ENCODE measurements at regions not wholly inside any gene's neighbourhood (a gene's known extent, or its start where the extent isn't known, plus 50 kb on each side); places are given as distances from the start of the nearest gene placed in this dataset.
"Not testable (repeated sequence)": the region's sequence is repeated elsewhere in the genome, so short reads cannot be mapped to it uniquely, and the experiment has no call there.

DNA sequence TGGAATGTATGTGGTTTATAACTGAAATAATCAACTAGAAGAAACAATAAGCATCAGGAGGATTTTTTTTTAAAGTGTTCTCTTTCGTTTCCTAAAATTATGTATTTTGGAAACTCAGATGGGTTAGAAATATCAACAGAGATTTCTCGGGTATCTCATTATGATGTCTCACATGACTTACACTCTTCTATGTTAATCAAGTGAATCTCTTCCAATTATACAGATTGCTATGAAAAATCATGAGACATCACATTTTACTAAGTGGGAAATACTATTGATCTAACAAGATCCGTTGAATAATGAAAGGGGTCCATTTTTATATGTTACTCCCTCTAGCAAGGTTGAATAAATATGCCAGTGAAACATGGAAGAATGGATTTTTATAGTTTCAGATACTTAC is 54.7 kb upstream of the NRIP1 start:
- no peak for DNase-seq

DNA sequence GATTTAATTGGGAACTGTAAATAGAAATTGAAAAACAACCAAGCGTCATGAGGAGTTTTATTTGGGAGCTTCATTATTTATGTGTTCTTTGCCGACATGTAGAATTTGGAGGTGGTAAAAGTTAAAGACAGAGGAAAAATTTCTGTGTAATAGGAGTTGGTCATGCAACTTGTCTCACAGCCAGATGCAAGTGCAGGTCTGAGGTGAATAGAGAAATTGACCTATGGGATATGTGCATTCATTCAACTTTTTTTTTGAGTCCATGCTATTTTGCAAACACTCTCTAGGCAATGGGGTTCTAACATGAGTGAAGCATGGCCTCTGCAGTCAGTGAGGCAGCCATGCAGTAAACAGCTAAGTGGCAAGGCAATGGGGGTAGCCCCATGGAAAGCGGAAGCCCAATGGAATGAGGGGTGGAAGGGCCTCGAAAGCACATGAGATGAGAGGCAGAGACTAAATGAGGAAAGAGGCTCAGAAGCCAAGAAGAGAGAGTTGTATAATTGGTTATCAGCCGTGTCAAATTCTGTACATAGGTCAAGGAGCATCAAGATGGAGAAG is 56.4 kb upstream of the NRIP1 start:
- DNase-seq = no peak

DNA sequence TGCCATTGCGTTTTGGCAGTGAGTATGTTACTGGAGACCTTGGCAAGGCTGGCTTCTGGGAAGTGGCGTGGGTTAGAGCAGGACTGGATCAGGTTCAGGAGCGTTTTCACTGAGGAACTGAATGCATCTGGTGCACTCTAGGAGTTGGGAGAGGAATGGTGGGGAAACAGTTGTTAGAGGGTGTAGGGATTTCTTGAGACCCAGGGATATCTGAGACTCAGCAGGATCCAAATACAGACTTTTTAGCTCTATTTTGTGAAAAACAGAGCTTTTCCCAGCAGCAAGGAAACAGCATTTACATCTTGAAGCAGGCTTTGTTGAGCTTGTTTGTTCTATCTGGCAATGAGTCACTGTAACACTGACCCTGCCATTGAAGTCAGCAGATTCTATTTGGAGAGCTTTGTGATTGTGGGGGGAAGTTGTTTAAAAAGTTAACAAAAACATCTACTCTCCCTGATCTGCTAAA is 56.9 kb upstream of the NRIP1 start:
- no peak for DNase-seq

DNA sequence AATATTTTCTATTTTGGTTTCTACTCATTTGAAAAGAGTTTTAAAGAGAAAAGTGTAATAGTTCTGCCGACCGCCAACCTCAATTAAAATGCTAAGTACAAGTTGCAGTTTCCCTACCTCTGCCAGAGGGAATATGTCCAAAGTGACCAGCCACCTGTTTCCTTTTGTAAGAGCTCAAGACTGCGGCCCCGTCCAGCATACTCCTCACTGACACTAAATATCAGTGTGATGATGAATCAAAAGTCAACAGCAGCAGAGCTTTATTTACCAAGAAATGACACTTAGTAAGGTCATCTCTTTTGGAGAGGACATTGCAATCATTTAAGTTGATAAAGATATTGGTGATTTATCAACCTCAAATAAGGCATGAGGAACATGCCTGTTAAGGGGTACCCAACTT is 57.4 kb upstream of the NRIP1 start:
- DNase-seq = no peak

DNA sequence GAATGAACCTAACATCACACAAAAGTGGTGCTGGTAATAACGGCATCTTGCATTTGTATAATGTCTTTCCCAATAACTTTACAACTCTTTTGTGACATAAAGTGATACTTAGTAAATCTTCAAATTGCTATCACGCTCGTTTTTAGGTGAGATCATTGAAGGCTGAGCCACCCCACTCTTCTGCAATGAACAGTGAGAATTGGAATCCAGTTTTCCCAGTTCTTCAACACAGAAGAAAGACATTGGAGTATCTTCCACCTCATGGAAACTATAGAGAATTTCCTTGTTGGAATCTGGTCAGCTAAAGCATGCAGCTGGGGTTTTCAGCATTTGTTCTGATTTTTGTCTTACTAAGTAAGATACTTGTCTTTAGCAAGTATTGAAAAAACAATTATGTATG is 59.9 kb upstream of the NRIP1 start:
- no peak for DNase-seq

DNA sequence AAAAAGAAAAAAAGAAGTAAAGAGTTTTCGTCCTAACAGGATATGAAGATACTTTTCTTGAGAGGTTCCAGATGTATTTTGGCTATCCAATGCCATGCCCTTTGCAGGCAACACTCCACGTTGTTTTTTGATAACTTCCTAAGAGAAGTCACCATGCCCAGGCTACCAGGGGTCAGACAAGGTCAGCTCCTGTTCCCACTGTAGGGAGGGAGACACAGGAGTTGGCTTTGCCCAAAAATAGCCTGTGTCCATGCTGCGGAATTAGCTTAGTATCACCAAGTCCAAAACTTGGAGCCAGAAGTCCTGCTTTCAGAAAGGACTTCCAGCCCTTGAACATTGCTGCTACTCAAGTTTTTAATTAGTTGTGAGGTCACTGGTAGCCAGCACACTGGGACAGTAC is 62.1 kb upstream of the NRIP1 start:
- no peak for DNase-seq

DNA sequence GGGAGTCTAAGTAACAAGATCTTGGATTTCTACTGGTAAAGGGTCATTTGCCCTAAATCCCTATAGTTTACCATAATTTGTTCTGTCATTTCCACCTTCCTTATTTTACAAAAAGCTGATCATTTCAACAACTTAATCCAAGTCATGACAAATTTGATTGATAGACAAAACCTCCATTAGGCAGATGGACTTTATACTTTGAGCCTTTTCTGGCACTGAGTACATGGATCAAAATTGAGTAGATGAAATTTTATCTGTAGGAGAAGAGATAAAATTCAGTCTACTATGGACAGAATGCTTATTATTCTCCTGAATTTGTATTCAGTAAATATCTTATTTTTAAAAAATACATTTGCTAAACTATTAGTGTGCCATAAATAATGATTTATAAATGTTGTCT is 62.6 kb upstream of the NRIP1 start:
- DNase-seq = no peak

DNA sequence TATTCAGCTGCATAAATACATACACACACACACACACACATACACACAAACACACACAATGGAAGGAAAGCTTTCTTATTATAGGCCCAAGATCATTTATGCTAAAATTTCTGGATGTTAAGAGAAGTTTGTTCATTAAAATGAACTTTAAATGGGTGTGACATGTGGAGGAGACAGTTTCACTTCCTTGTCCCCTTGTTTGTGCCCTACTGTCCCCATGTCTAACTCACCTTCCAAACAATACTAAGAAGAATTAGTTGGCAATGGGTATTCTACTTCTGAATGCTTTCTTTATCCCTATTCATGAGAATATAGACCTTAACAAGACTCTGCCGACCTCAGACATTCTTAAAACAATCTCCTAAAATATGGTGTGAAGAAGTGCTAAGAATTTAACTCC is 63.5 kb upstream of the NRIP1 start:
- no peak for DNase-seq

DNA sequence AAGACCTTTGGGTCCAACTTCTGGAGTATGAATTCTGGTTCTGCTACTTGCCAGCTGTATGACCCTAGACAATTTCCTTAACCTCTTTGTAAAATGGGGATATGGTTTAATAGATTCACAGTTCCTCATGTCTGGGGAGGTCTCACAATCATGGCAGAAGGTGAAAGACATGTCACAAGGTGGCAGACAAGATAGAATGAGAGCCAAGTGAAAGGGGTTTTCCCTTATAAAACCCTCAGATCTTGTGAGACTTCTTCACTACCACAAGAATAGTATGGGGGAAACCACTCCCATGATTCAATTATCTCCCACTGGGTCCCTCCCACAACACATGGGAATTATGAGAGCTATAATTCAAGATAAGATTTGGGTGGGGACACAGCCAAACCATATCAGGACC is 63.9 kb upstream of the NRIP1 start:
- DNase-seq = not testable (repeated sequence)

DNA sequence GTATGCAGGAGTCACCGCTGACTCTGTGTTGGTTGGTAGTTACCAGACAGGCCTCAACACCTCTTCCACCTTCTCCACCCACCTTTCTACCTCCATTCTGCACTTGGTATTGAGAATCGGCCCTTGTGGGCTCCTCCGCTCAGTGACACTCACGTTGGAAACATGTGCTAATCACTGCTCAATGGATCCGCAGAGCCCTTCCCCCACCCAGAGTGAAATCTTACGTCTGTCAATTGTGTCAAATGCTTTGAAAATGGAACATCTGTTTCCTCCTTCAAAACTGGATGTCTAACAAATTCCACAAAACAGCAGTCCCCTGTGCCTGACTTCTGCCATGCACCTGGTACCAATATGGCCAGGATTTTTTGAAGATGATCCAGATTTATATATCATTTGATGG is 65.5 kb upstream of the NRIP1 start:
- DNase-seq = no peak

DNA sequence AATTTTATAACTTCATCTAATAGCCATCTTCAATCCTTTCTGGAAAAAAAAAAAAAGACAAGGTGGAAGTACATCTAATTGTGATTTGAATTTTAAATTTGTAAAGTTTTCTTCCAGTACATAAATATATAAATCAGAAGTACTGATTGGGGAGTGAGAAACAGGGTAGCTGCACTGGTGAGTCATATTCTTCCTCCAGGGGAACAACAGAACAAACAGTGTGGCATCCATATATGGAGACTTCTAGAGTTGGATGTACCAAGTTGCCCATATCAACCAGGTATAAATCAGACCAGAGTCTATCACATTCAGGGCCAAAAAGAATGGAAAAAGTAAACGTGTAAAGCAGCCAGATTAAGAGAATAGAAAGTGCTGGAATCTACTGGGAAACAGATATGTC is 66.0 kb upstream of the NRIP1 start:
- no peak for DNase-seq

DNA sequence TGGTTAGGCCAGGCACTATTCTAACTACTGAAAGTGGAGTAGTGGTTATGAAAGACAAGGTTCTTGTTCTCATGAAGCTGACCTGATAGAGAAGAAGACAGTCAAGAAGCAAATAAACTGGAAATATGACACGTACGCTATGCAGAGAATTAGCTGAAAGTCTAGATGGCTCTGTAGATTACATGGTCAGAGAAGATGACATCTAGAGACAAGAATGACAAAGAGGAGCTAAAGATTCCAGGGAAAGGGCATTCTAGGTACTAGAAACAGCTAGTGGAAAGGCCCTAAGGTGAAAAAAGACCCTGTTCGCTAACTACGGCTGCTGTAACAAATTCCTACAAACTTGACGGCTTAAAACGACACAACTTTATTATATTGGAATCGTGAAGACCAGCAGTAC is 68.0 kb upstream of the NRIP1 start:
- DNase-seq = no peak

DNA sequence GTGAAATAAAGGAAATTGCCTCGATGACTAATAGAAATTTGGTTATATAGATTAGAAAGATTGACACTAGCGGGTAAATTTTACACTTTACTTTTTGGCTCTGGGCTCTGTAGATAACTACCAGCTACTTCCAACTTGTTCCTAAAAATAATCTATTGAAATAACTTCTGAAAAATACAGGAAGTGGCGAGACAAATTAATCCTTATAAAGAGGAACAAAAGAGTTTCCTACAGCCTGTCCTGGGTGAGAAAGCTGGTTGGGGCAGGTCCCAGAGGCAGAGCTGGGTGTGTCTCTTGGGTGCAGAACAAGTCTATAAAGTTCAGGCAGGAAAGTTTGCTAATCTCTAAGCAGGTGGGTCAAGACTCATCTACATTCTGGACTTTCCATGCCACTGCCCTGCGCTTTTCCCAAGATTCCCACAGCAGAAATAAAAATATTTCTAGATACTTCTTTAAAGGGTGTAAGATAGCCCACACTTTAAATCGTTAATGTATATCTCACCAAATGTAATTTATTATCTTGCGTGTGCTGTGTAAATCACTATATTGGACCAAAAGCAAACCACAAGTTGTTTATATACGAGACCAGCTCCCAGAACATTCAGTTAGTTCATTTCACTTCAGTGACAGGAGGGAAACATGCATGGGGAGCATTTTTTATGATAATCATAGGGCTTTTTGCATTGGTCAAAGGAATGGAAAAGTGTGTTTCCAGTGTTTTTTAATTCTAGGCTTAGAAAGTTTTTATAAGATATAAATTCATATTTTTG is 70.1 kb upstream of the NRIP1 start:
- no peak for DNase-seq

DNA sequence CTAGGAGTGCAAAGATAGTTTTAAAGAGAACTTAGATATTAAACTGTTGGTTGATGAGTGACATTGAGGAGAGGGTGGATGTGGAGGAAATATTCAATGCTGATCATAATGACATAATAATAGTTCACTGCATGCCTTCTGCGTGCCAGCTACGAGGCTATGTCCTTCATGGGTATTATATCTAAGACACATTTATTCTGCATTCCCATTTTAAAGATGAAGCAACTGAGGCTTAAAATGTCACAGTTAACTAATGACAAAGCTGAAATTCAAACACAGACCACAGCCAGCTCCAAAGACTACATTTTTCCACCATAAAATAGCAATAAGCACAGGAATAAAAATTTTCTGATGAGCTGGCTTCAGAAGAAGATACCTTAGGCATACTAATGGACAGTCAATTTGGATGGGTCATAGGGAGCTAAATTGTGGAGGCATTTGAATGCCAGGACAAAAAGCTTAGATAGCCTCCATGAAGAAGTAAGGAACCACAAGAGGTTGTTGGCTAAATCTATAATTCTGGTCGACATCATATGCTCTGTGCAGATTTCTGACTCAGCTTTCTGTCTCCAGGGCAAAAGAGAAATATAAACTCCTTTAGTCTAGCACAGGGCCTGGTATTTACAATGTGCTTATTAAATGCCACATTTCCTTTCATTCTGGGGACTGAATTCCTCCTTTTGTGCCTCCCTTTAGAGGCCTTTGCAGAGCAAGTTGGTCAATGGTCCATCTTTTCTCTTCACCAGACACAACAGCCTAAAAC is 71.2 kb upstream of the NRIP1 start:
- DNase-seq = no peak

DNA sequence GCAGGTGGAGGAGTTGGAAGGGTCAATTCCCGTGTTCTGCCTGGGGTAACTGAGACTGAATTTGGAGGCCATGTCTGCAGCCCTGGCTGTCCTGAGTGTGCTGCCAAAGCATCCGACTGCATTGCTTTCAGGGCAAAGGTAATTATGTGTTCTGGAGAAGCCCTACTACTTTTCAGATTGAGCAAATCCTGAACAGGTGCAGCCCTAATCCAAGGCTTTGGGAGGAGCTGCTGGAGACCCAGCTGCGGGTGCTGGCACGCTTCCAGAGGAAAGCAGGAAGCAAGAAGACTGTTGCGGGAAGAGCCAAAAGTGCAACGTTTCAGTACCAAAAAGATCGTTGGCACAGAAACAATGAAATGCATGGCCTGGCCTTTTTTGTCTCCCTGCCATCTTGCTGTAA is 73.7 kb upstream of the NRIP1 start:
- no peak for DNase-seq

DNA sequence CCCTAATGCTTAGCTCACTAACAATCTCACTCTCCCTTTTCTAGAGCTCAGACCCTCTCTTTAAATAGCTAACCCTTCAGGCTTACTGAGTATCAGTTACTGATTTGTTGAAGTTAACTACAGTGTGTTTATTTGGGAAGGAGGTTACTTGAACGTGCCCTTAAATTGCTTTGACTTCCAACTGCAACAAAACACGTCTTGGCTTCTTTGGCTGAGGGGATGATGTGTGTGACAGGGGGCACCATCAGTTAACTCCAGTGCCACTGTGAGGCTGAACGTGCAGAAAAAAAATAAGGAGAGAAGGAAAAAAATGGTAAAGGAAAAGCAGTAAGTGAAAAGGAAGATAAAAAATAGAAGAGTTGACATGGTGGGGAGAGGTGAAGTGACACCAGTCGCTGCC is 75.1 kb upstream of the NRIP1 start:
- no peak for DNase-seq

DNA sequence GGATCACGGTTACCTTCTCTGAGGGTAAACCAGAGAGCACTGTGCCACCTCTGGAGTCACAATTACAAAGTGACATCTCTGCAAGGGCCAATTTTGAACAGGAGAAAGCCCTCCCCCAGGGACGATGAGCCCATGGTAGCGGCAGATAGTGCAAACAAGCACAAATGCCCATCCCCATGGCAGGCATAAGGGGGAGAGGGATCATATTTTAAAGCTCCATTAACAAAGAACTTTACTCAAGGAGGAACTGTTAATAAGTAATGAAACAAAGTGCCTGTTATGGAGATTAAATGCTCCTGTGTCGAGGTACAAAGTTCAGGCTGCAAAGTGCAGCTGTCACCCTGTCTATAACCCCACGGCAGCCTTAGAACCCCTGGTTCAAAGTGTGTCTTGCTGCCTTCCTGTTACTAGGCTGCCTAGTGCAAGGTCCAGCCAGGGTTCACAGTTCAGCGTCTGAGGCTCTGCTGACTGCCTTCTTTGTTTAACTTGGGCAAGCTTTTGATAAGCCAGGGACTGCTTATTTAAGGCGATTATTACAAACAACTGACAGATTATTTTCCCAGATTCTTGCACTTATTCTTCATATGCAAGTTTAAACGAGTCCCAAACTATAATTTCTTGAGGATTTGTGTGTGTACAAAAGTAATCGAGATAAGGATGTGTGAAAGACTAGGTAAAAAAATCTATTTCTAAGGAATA is 75.7 kb upstream of the NRIP1 start:
- no peak for DNase-seq

DNA sequence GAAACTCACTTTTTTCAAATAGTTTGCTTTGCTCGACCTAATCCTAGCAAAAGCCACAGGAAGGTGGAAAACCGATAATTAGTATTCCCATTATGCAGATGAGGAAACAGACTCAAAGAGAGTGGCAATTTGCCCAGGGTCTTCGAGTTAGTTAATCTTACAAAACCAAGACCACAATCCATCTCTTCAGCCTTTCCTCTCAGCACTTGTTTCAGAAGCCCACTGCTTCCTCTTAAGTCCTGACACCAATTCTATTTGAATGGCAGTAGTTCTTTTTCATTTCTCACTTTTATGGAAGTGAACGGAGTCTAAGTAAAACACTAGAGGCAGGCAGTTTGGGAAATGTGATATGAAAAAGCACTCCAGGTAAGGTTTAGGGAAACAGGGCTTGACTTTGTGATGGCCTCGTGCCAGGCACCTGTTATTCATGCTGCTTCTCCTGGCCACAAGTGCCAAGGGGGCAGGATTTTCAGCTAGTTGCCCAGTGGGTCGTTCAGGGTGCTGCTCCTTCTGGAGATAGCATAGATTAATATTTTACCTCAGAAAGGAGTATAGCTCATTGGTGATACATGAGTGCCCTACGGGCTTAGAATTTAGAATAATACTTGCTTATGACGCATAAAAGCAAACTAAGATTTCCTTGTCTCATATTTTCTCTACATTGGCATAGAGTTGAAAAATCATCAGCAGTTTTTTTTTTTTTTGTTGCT is 76.6 kb upstream of the NRIP1 start:
- DNase-seq = no peak

DNA sequence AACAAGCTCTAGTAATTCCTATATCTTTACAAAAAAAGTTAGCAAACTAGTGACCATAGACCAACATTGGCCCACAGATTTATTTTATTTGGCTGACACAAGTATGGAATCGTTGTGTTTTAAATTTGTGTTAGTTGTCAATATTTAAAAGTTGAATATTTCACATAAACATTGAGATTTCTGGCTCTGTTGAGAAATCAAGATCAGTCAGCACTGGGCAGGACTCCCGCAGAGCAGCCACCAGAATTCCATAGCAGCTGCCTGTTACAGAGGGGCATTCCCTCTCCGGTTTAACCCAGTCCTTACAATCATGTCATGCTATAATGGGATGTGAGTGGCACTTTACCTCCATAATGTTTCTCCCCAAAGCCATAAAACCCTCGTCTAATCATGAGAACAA is 79.2 kb upstream of the NRIP1 start:
- DNase-seq = no peak

DNA sequence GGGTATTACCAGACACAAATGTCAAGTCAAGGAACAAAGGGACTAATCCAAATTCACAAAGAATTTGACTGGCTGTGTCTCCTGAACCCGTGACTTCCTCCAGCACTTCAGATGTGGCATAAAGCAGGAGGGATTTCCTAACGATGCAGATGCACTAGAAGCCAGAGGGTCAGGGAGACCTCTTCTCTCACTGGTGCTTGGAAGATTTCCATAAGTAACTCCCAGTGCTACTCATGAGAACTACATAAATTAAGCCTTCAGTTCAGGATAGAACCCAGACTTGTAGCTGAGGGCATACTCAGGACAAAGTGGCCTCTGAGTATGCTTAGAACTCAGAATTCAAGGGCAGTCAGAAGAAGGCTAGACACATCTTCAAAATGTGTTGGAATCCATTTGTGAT is 83.6 kb upstream of the NRIP1 start:
- no peak for DNase-seq

DNA sequence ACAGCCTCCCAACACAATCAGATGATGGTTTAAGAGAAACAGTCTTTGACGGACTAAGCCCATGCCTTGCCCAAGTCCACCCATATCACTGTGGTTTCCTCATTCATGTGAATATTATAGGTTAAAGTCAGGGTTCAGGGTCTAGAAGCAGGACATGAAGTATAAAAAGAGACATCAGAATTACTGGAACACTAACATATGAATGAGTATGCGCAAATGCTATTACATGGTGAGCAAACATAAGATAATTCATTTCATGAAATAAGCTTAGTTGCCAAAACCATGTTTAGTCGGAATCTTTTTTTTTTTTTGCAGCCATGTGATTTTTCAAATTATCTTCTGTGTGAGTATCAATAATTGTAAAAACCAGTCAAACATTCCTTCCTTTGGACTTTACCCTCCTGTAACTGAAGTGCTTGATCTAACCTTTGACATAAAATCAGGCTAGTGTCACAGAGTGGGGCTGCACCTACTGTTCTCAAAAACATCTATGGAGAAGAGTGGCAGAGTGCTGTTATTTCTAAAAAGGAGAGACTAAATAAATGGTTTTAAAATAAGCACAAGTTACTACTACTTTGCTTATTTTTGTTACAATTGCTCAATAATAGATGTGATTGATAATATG is 84.9 kb upstream of the NRIP1 start:
- no peak for DNase-seq

All from occipital lobe (tissue), 1 donor.